SIG-M5 treated with dmso at 0.1 percent for 504 hours (cell line): ENCODE measurements at regions not wholly inside any gene's neighbourhood (a gene's known extent, or its start where the extent isn't known, plus 50 kb on each side); places are given as distances from the start of the nearest gene placed in this dataset.
"Not testable (repeated sequence)": the region's sequence is repeated elsewhere in the genome, so short reads cannot be mapped to it uniquely, and the experiment has no call there.

Source experiments
- DNase-seq: peaks from one replicate; lab custom pipeline; 2025; ENCODE audit not compliant: unreplicated experiment; lab: John Stamatoyannopoulos, UW

GRCh38 chr18:27510036-27510633, 325.0 kb upstream of the CHST9 start:
- DNase-seq = not testable (repeated sequence)

GRCh38 chr18:27501671-27502070, 316.6 kb upstream of the CHST9 start:
- no peak for DNase-seq

- no peak for DNase-seq
These were observed 315.4 kb upstream of the CHST9 start for GRCh38 chr18:27500531-27500930.

GRCh38 chr18:27497246-27497645, 312.1 kb upstream of the CHST9 start:
- DNase-seq = no peak

- no peak for DNase-seq
These were observed 308.1 kb upstream of the CHST9 start for GRCh38 chr18:27493182-27493581.

- no peak for DNase-seq
These were observed 306.7 kb upstream of the CHST9 start for GRCh38 chr18:27491772-27492171.

- DNase-seq = no peak
These were observed 298.2 kb upstream of the CHST9 start for GRCh38 chr18:27483276-27483675.

- DNase-seq = no peak
These were observed 293.4 kb upstream of the CHST9 start for GRCh38 chr18:27478459-27478858.

GRCh38 chr18:27473318-27473717, 288.2 kb upstream of the CHST9 start:
- no peak for DNase-seq

- no peak for DNase-seq
These were observed 282.0 kb upstream of the CHST9 start for GRCh38 chr18:27467073-27467472.

GRCh38 chr18:27461957-27462356, 276.8 kb upstream of the CHST9 start:
- no peak for DNase-seq

- DNase-seq = peak; percentile 1
These were observed 264.0 kb upstream of the CHST9 start for GRCh38 chr18:27449104-27449503.

GRCh38 chr18:27447930-27448329, 262.8 kb upstream of the CHST9 start:
- DNase-seq = no peak

GRCh38 chr18:27447451-27447881, 262.4 kb upstream of the CHST9 start:
- DNase-seq = no peak

GRCh38 chr18:27430595-27430994, 245.5 kb upstream of the CHST9 start:
- DNase-seq = no peak

GRCh38 chr18:27428716-27429475, 243.8 kb upstream of the CHST9 start:
- DNase-seq = no peak

- no peak for DNase-seq
These were observed 243.0 kb upstream of the CHST9 start for GRCh38 chr18:27428120-27428519.

GRCh38 chr18:27423581-27423980, 238.5 kb upstream of the CHST9 start:
- DNase-seq = no peak

GRCh38 chr18:27419646-27420045, 234.5 kb upstream of the CHST9 start:
- no peak for DNase-seq

GRCh38 chr18:27415495-27415894, 230.4 kb upstream of the CHST9 start:
- DNase-seq = no peak

- DNase-seq = no peak
These were observed 229.6 kb upstream of the CHST9 start for GRCh38 chr18:27414682-27415081.

- DNase-seq = no peak
These were observed 228.6 kb upstream of the CHST9 start for GRCh38 chr18:27413495-27414401.
